ENCODE measurements at regions not wholly inside any gene's neighbourhood (a gene's known extent, or its start where the extent isn't known, plus 50 kb on each side); places are given as distances from the start of the nearest gene placed in this dataset.

- TF ChIP-seq CTCF (IDR thresholded peaks at IDR 0.05): no peak
- TF ChIP-seq POLR2A (IDR thresholded peaks at IDR 0.05): no peak
Measured at GRCh38 chr13:29939158-29939557, 88.7 kb upstream of the UBL3 start.

Measured in uterus (tissue), 2 donors.